Stimulated activated naive CD8-positive, alpha-beta T cell treated with anti-CD3 and anti-CD28 coated beads, Interleukin-15, amount 100 ng/mL, for 72 hours (primary cell): ENCODE measurements at regions not wholly inside any gene's neighbourhood (a gene's known extent, or its start where the extent isn't known, plus 50 kb on each side); places are given as distances from the start of the nearest gene placed in this dataset.

Experiments used
- ATAC-seq: fragments of 150-1000 bp; cut with Tn5 transposase; 2 replicates; pipeline ENCODE4 v1.10.0; 2021; ENCODE audit warnings: mild to moderate bottlenecking, moderate library complexity
- DNase-seq, 2 donors: peaks; one replicate each; pipeline ENCODE4 v3.0.0; 2021 to 2022
- H3K27ac Mint-ChIP-seq, 2 donors: one replicate each; pipeline ENCODE4 v1.8.0; 2022; ENCODE audit warnings: mild to moderate bottlenecking in 2 of 2, mixed read lengths in 2 of 2, moderate library complexity in 2 of 2
- H3K27me3 Mint-ChIP-seq: one replicate; pipeline ENCODE4 v1.8.0; 2022; ENCODE audit warnings: mixed read lengths
- H3K4me1 Mint-ChIP-seq: one replicate; pipeline ENCODE4 v1.8.0; 2022; ENCODE audit warnings: mild to moderate bottlenecking, mixed read lengths
- H3K4me3 Mint-ChIP-seq, 2 donors: one replicate each; pipeline ENCODE4 v1.8.0; 2022; ENCODE audit warnings: mild to moderate bottlenecking in 2 of 2, mixed read lengths in 2 of 2, moderate library complexity in 1 of 2
- H3K9me3 Mint-ChIP-seq, 2 donors: one replicate each; pipeline ENCODE4 v1.8.0; 2022; ENCODE audit warnings: mixed read lengths in 2 of 2

DNA sequence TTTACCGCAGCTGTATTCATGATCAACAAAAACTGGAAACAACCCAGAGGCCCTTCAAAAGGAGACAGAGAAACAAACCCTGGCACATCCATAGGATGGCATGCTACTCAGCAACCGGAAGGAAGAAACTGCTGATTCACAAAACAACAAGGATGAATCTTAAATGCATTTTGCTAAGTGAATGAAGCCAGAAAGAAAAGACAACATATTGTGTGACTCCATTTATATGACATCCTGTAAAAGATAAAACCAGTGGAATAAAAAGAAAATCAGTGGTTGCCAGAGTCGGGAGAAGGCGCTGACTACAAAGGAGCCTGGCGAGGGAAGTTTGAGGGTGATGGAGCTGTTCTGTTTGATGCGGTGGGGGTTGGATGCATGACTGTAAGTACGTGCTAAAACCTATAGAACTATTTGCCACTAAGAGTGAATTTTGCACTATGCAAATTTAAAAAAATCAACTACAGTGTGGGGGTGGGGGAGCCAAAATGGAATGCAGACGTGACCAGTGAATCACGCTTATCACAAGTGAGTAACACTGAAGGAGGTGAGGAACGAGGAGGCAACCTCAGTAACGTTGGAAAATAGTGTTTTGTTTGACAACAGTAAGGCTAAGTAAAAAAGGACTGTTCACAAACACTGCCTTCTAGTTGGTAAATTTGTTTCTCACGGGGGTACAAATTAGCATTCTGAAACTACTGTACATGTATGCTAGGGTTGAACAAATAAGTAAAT lies 108.9 kb downstream of the INHBB start:
- Mint-ChIP-seq H3K9me3 (peaks cover 19 to 26% of the 10 kb centered on the region in 2 donors), H3K4me3 (no peak overlapping the region), H3K27me3 (peaks cover 13% of the 10 kb centered on the region), H3K27ac (no peak overlapping the region), H3K4me1 (no peaks in the 10 kb centered on the region)
- no peak for ATAC-seq
- no peak for DNase-seq

DNA sequence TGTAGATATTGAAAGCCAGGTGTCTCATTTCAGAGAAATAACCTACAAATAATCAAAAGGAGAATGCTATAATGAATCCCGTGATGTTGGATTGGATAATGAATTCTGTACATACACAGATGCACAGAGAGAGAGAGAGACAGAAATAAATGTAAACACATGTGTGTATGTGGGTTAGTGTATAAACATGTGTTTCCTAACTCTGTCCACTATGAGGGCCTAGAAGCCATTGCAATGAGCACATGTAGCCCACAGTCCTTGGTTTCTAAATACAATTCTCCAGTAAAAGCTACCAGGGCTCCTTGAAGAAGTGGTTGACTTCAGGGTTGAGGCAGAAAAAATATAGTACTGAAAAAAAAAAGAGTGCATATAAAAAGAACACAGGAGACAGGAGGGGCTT lies 109.5 kb downstream of the INHBB start:
- H3K4me1 Mint-ChIP-seq = no peaks in the 10 kb centered on the region
- ATAC-seq (no peak), DNase-seq (no peak)
- peaks cover 19 to 29% of the 10 kb centered on the region in 2 donors for H3K9me3 Mint-ChIP-seq
- H3K27me3 Mint-ChIP-seq = peaks cover 13% of the 10 kb centered on the region
- H3K4me3 Mint-ChIP-seq = no peak overlapping the region
- no peak overlapping the region for H3K27ac Mint-ChIP-seq

DNA sequence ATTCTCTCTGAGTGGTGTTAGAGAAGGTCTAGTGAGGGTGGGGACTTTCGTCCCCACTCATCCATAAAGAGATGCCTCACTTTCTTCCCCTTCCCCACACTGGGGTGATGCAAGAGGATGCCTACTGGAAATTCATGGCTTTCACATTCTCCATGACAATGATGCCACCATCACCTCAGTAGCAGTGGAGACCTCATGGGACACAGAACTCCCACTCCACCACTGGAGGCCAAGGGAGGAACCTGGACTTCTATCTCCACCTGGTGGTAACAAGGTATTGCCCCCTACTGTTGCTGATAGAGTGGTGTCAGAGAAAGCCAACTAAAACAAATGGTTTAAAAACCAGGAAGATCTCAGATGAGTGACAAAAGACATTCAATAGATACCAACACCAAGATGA lies 110.9 kb downstream of the INHBB start:
- H3K4me1 Mint-ChIP-seq = no peaks in the 10 kb centered on the region
- H3K9me3 Mint-ChIP-seq = peaks cover 19 to 29% of the 10 kb centered on the region in 2 donors
- no peak overlapping the region for H3K27ac Mint-ChIP-seq
- peaks cover 5% of the 10 kb centered on the region for H3K27me3 Mint-ChIP-seq
- ATAC-seq (no peak), DNase-seq (no peak)
- no peak overlapping the region for H3K4me3 Mint-ChIP-seq

DNA sequence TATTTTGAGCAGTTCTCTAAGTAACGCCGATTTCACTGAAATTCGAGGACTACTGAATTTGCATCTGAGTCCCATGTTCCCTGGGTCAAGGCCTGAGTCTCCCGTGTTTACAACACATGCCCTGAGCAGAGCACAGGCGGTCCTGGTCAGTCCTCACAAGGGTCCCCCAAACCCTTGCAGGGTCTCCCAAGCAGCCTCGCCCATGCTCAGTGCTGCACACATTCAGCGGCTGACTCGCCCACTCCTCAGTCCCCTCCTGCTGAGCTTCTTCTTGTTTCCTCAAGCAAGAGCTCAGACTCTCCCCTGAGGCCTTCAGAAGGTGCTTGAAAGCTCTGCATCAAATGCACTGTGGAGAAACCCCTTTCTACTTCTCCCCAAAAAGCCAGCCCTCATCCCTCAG lies 114.6 kb downstream of the INHBB start:
- Mint-ChIP-seq H3K27me3 (no peaks in the 10 kb centered on the region), H3K27ac (no peak overlapping the region), H3K4me1 (no peaks in the 10 kb centered on the region), H3K4me3 (no peak overlapping the region), H3K9me3 (peaks cover 19 to 29% of the 10 kb centered on the region in 2 donors)
- peak; percentile 37 for ATAC-seq
- DNase-seq = no peak

DNA sequence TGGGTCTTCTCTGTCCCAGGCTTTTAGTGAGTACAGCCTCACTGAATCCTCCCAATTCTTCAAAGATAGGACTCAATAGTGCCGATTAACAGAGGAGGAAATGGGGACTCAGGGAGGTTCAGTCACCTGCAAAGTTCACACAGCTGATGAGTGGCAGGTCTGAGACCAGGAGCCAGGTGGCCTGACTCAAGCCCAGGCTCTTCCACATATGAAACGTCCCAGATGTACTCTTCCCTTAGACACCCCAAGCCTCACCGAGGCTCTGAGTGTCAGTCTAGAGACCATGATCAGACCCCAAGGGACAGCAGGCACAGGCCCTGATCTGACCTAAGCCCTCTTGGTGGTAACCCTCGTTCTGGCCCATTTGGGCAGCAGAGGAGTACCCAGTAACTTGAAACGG lies 115.2 kb downstream of the INHBB start:
- no peaks in the 10 kb centered on the region for H3K4me1 Mint-ChIP-seq
- peaks cover 19 to 29% of the 10 kb centered on the region in 2 donors for H3K9me3 Mint-ChIP-seq
- no peak for DNase-seq
- H3K27me3 Mint-ChIP-seq = peaks cover 3% of the 10 kb centered on the region
- no peak overlapping the region for H3K27ac Mint-ChIP-seq
- no peak overlapping the region for H3K4me3 Mint-ChIP-seq
- ATAC-seq = no peak

DNA sequence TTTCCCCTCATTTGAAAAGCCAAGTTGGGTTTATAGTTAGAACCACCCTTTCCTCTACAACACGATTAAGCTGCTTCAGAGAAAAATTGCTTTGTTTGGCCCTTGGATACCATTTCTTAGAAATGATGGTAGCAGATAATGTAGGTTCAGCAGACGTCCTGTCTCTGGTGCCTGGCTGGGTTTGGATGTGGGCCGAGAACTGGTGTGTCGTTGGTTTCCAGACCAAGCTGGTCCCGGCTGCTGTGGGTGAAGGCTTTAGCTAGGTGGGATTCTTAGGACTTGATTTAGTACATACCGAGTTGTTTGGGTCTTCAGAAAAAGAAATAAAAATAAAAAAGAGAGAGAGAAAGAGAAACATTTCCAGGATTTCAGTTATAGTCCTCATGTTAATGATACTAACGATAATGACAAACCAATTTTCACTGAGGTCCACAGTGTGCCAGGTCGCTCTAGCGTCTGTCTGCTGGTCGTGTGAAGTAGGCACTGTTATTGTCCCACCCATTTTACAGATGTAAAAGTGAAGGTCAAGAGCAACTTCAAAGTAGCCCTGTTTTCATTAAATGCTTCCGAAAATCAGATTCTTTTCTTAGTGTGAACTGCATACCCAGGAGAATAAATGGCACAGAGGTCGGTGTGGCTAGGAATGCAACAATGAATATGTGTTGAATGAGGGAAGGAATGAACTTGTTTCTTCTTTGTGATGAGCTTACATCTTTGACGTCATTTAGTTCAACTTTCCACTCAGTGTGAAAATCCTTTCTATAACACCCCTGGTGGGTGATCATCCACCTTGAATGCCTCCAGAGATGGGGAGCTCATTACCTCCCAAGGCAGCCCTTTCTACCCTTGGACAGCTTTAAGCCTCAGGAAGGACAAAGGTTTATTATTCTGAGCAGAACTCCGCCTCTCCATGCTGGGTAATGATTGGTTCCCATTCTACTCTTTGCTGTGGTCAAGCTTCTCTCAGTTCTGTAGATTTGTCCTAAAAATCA lies 115.9 kb downstream of the INHBB start:
- ATAC-seq = no peak
- Mint-ChIP-seq H3K9me3 (peaks cover 19 to 27% of the 10 kb centered on the region in 2 donors), H3K4me1 (no peaks in the 10 kb centered on the region), H3K27me3 (peaks cover 9% of the 10 kb centered on the region), H3K4me3 (no peak overlapping the region), H3K27ac (no peak overlapping the region)
- no peak for DNase-seq

DNA sequence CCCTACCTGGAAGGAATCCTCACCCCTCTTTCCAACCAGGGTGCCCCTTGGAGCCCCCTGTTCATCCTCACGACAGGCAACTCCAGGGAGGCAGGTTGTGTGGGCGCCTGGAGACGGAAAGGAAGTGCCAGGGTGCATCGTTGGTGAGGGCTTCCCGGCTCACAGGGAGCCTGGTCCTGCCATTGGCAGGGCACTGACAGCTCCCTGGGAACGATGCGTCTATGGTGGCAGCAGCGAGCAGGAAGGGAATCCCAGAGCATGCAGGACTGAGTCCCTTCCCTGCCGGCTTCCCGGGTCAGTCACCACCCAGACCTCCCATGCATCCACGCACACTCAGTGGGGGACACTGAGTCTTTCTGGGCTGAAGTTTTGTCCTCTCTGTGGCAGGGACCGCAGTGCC lies 117.6 kb downstream of the INHBB start:
- Mint-ChIP-seq H3K27me3 (peaks cover 9% of the 10 kb centered on the region), H3K4me1 (no peaks in the 10 kb centered on the region), H3K4me3 (no peak overlapping the region), H3K27ac (no peak overlapping the region), H3K9me3 (peaks cover 6 to 16% of the 10 kb centered on the region in 2 donors)
- ATAC-seq = no peak
- DNase-seq = no peak

DNA sequence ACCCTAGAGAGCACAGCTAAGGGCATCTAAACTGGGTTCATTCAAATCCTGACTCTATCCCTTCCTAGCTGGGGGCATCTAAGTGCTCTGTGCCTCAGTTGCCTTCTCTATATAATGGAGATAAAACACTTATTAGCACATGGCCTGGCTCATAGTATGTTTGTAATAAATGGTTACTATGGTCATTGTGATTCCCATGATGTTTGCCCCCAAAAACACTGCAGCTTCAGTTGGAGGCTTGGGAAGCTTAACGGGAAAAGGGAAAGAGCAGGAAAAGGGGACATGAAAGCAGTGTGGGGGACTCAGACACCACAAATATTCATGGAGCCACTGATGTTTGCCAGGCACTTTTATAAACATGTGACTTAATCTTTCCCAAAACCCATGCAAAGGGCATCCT lies 118.1 kb downstream of the INHBB start:
- Mint-ChIP-seq H3K4me3 (no peak overlapping the region), H3K9me3 (peaks cover 1 to 11% of the 10 kb centered on the region in 2 donors), H3K4me1 (no peaks in the 10 kb centered on the region), H3K27me3 (peaks cover 9% of the 10 kb centered on the region), H3K27ac (no peak overlapping the region)
- DNase-seq (no peak), ATAC-seq (no peak)

DNA sequence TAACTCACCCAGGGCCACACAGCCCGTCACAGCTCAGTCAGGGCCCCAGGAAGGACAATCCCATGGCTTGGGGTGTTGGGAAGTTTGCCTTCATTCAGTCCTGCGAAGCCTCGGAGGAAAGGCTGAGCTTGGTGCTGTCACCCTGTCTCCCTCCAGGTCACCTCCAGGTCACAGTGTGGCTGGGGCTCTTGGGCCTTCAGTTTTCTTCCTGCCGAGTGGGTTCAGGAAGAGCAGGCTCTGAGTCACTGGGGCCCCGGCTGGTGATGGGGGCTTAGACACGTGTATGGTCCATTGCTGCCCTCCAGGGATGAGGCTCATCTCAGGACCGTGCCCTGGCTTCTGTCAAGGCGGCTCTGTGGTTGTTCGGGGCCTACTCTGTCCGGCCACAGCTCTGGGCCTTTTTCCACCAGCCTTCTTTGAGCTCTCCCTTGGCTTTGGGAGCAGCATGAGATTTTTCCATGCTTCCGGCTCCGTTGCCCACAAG lies 118.6 kb downstream of the INHBB start:
- DNase-seq (no peak), ATAC-seq (no peak)
- Mint-ChIP-seq H3K4me1 (no peaks in the 10 kb centered on the region), H3K27me3 (peaks cover 9% of the 10 kb centered on the region), H3K9me3 (peaks cover 0 to 6% of the 10 kb centered on the region in 2 donors), H3K4me3 (no peak overlapping the region), H3K27ac (no peak overlapping the region)

DNA sequence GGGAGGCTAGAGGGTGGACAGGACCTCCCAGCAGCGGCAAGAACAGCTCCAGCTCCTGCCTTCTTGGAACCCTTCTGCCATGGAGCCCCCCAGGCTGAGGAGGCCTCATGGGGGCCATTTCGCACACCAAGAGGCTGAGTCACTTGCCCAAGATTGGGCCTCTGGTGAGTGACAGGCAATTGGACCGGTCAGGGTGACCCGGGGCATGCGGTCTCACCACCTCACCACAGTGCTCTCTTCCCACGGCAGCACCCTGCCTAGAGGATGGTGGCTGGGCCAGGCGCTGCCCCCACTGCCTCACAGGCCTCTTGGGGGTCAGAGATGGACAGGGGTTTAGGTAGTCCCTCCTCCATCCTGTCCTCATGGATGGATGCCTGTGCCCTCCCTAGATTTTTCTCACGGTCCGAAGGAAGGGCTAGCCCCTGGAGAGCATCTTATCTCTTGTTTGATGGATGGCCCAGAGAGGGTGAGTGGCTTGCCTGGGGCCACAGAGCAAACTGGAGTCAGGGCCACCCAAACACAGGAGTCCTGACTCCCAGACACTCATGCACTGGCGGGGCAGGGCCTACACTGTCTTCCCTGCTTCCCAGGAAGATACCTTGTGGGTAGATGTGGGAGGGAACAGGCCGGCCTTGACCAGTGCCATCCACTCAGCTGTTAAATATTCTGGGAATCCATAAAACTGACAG lies 119.2 kb downstream of the INHBB start:
- Mint-ChIP-seq H3K4me1 (no peaks in the 10 kb centered on the region), H3K9me3 (no peaks in the 10 kb centered on the region), H3K27me3 (peaks cover 9% of the 10 kb centered on the region), H3K4me3 (no peak overlapping the region), H3K27ac (no peak overlapping the region)
- DNase-seq (no peak), ATAC-seq (no peak)

DNA sequence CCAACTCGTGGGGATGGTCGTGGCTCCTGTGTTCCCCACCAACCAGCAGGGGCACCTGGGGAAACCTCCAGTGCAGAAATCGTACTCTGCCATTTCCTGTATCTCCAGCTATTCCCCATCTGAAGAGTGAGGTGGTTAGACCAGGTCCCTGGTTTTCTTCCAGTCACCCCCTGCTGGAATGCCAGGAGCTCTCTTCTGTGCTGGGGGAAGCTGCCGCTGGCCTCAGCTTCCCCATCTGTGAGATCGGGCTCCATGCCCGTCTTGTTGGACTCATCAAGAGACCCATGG lies 119.7 kb downstream of the INHBB start:
- Mint-ChIP-seq H3K9me3 (no peaks in the 10 kb centered on the region), H3K4me3 (no peak overlapping the region), H3K4me1 (no peaks in the 10 kb centered on the region), H3K27ac (no peak overlapping the region), H3K27me3 (peaks cover 9% of the 10 kb centered on the region)
- DNase-seq (no peak), ATAC-seq (no peak)

DNA sequence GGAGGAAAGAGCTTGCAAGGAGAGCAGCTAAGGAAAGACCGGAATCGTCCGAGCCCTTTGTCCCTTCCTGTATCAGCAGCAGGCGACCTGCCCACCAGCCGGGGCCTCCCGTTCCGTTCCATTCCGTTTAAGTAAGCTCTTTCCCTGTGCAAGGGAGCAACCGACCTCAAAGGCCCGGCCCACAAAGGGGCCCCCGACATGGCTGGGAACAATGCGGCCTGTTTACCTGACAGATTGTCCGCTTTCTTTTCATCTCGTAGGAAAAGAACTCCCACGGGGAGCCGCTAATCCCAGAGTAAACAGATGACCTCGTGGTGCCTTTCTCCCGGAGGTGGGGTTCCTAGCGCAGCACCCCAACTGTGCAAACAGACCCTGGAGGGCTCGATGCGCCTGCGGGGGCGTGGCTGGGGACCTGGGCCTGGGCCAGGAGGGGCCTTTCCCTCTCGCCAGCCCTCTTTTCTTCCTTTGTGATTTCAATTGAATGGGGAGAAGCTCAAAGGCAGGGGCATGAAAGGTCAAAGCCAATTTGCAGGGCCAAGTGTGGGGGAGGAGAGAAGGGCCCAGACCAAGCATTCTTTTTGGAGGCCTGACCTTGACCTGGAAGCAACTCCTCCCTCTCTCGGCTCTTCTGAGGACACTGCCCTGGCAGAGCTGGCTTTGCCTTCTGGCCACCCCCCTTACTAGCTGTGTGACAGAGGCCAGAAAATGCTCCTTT lies 120.2 kb downstream of the INHBB start:
- no peak overlapping the region for H3K27ac Mint-ChIP-seq
- DNase-seq = no peak
- ATAC-seq = no peak
- peaks cover 9% of the 10 kb centered on the region for H3K27me3 Mint-ChIP-seq
- no peak overlapping the region for H3K4me3 Mint-ChIP-seq
- no peaks in the 10 kb centered on the region for H3K9me3 Mint-ChIP-seq
- no peaks in the 10 kb centered on the region for H3K4me1 Mint-ChIP-seq

DNA sequence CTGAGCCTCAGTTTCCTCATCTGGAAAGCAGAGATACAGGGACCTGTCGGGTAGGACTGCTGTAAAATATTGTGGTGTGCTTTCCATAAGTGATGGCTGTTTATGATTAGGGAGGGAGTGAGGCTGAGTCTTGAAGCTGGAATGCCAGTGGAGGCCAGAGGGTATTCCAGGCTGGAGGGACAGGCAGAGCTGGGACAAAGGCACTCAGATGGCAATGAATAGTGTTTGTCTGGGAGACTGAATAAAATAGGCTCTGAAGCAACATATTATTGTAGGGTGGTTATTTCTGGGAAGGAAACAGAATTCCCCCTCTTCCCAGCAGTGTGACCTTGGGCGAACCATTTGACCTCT lies 120.7 kb downstream of the INHBB start:
- ATAC-seq = no peak
- no peak for DNase-seq

DNA sequence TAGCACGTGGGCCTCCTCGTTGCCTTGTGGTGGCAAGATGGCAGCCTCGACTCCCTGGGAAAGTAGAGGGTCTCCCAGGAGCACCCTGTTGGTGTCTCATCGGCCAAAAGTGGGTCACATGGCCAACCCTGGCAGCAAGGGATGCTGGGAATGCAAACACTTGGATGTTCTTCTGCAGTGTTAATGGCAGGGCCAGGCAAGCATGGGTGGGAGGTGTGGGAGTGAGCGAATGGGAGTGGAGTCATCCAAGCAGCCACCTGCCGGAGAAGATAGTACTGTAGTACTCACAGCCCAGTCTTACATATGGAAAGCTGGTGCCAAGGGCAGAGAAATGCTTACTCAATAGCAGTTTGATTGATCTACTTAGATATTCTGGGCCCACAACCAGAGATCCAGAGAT lies 122.2 kb downstream of the INHBB start:
- Mint-ChIP-seq H3K4me3 (no peak overlapping the region), H3K27ac (no peak overlapping the region), H3K4me1 (no peaks in the 10 kb centered on the region), H3K27me3 (peaks cover 9% of the 10 kb centered on the region), H3K9me3 (no peaks in the 10 kb centered on the region)
- ATAC-seq (no peak), DNase-seq (no peak)

More for the DNA sequence above, 120.7 kb downstream of the INHBB start:
- Mint-ChIP-seq H3K27ac (no peak overlapping the region), H3K27me3 (peaks cover 9% of the 10 kb centered on the region), H3K4me3 (no peak overlapping the region), H3K4me1 (no peaks in the 10 kb centered on the region), H3K9me3 (no peaks in the 10 kb centered on the region)

DNA sequence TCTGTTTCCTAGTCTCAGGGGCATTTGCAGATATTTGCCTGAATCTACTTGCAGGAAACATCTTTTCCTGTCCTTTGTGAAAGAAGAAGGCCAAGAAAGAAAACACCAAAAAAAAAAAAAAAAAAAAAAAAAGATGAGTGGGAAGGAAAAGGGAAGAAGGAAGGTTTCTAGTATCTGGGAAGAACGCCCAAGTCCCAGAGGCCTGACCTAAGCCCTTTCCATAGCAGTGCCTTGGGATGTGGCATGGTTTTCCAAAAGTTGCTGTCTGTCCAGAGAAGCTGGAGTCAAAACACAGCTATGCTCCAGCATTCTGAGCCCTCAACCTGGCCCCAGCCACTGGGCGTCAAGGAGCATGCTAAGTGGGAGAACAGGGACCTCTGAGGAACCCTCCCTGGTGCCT lies 123.5 kb downstream of the INHBB start:
- no peak for DNase-seq

More for the DNA sequence above, 123.5 kb downstream of the INHBB start:
- Mint-ChIP-seq H3K4me3 (no peak overlapping the region), H3K27me3 (peaks cover 9% of the 10 kb centered on the region), H3K4me1 (no peaks in the 10 kb centered on the region), H3K9me3 (no peaks in the 10 kb centered on the region), H3K27ac (no peak overlapping the region)
- no peak for ATAC-seq
